BLaER1 treated with 17β-estradiol and CSF1 and Interleukin-3, amounts not matched to agents 10 nM and 100 nM (cell line): ENCODE measurements at regions not wholly inside any gene's neighbourhood (a gene's known extent, or its start where the extent isn't known, plus 50 kb on each side); places are given as distances from the start of the nearest gene placed in this dataset.
"Not testable (repeated sequence)": the region's sequence is repeated elsewhere in the genome, so short reads cannot be mapped to it uniquely, and the experiment has no call there.

Experiments used
- H3K27ac ChIP-seq, 11 experiments: shearing (Covaris generic); formaldehyde crosslinking; 2 replicates each; pipeline ENCODE4 v1.8.1; 2022
- H3K27me3 ChIP-seq, 11 experiments: shearing (Covaris generic); formaldehyde crosslinking; 2 replicates each; pipeline ENCODE4 v1.8.1; 2022
- H3K36me3 ChIP-seq, 11 experiments: shearing (Covaris generic); formaldehyde crosslinking; 2 replicates each; pipeline ENCODE4 v1.8.1; 2022
- H3K4me1 ChIP-seq, 10 experiments: shearing (Covaris generic); formaldehyde crosslinking; 2 replicates each; pipeline ENCODE4 v1.8.1; 2022
- H3K4me2 ChIP-seq, 11 experiments: shearing (Covaris generic); formaldehyde crosslinking; 2 replicates each; pipeline ENCODE4 v1.8.1; 2022
- H3K4me3 ChIP-seq, 10 experiments: shearing (Covaris generic); formaldehyde crosslinking; 2 replicates each; pipeline ENCODE4 v1.8.1; 2022
- H3K9ac ChIP-seq, 11 experiments: shearing (Covaris generic); formaldehyde crosslinking; 2 replicates each; pipeline ENCODE4 v1.8.1; 2022
- H3K9me3 ChIP-seq, 11 experiments: shearing (Covaris generic); formaldehyde crosslinking; replicated peaks in 1 of 11; 2 replicates each; pipeline ENCODE4 v1.8.1; 2022
- H4K20me1 ChIP-seq, 11 experiments: shearing (Covaris generic); formaldehyde crosslinking; 2 replicates each; pipeline ENCODE4 v1.8.1; 2022
- Cebpa-rat ChIP-seq, 11 experiments: shearing (Covaris generic); IDR thresholded peaks; 2 replicates each; pipeline ENCODE4 v1.8.1; 2022

DNA sequence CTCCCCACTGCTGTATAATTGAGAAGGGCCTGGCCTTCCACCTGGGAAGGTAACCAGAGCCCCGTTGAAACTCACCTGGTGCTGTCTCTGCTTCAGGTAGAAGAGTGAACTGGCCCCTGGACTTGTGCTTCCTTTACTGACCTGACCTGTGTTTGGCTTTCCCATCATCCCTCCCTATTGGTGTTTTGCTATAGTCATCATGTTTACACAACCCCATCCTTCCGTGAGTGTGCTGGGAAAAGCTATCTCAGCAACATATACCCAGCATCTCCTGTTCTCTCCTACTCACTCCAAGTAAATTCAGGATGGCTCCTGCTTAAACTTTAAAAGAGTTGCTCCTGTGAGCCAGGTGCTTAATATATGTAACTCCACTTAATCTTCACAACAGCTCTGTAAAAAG is 77.2 kb upstream of the TSC22D2 start:
- H3K27ac ChIP-seq = no peak overlapping the region
- no peaks in the 10 kb centered on the region; a peak in 1 of 22 replicates for H3K9me3 ChIP-seq
- H3K4me3 ChIP-seq = no peak overlapping the region
- no peaks in the 10 kb centered on the region for H4K20me1 ChIP-seq
- H3K9ac ChIP-seq = no peak overlapping the region
- no peak overlapping the region for H3K4me2 ChIP-seq
- H3K36me3 ChIP-seq = no peaks in the 10 kb centered on the region
- no peak for TF ChIP-seq Cebpa-rat (IDR thresholded peaks at IDR 0.05)
- no peaks in the 10 kb centered on the region for H3K27me3 ChIP-seq
- no peaks in the 10 kb centered on the region for H3K4me1 ChIP-seq

DNA sequence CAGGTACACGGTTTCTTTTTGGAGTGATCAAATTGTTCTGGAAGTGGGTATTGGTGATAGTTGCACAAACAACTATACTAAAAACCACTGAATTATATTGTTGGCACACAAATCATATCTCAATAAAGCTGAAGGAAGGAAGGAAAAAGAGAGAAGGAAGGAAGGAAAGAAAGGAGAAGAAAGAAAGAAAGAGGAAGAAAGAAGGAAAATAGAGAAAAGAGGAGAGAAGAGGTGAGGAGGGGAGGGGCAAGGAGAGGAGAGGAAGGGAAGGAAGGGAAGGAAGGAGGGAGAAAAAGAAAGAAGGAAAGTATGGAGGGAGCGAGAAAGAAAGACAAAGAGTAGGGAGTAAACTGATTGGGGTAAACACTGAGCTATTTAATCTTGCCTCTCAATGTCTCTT is 77.9 kb upstream of the TSC22D2 start:
- Histone ChIP-seq H3K27me3 (no peaks in the 10 kb centered on the region), H3K27ac (no peak overlapping the region), H4K20me1 (no peaks in the 10 kb centered on the region), H3K36me3 (no peaks in the 10 kb centered on the region), H3K9me3 (no peaks in the 10 kb centered on the region; a peak in 1 of 22 replicates), H3K4me3 (no peak overlapping the region), H3K9ac (no peak overlapping the region), H3K4me1 (no peaks in the 10 kb centered on the region), H3K4me2 (no peak overlapping the region)
- no peak for TF ChIP-seq Cebpa-rat (IDR thresholded peaks at IDR 0.05)

DNA sequence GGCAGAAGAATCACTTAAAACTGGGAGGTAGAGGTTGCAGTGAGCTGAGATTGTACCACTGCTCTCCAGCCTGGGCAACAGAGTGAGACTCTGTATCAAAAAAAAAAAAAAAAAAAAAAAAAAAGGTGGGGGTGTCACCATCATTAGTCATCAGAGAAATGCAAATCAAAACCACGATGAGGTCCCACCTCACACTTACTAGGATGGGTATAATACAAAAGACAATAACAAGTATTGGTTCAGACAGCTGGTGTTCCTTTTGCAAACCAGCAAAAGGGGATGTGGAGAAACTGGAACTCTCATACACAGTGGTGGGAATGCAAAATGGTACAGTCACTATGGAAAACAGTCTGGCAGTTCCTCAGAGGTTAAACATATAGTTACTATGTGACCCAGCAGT is 78.7 kb upstream of the TSC22D2 start:
- TF ChIP-seq Cebpa-rat (IDR thresholded peaks at IDR 0.05) = no peak
- Histone ChIP-seq H3K27ac (no peak overlapping the region), H3K9me3 (no peaks in the 10 kb centered on the region; a peak in 1 of 22 replicates), H3K9ac (no peak overlapping the region), H3K36me3 (no peaks in the 10 kb centered on the region), H3K4me3 (no peak overlapping the region), H4K20me1 (no peaks in the 10 kb centered on the region), H3K4me1 (no peaks in the 10 kb centered on the region), H3K27me3 (no peaks in the 10 kb centered on the region), H3K4me2 (no peak overlapping the region)

DNA sequence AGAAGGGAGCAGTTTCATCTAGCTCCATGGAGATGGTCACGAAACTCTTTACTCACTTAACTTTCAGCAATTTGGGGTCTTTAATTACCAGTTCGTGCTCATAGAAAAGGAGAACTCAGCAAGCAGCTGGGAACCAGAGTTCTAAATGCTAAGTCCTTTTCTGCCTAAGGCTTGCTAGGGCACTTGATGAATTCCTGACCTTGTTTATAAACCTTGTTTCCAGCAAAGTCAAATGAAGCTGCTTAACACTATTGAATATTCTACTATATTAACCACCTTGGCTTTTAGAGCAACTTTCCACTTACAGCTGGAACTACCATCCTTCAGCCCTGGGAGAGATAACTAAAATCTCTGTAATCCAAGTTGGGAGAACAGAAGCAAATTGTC is 79.5 kb upstream of the TSC22D2 start:
- H3K4me3 ChIP-seq = no peak overlapping the region
- no peak for TF ChIP-seq Cebpa-rat (IDR thresholded peaks at IDR 0.05)
- H3K9me3 ChIP-seq = no peaks in the 10 kb centered on the region; a peak in 1 of 22 replicates
- H3K27me3 ChIP-seq = no peaks in the 10 kb centered on the region
- H3K36me3 ChIP-seq = no peaks in the 10 kb centered on the region
- no peaks in the 10 kb centered on the region for H4K20me1 ChIP-seq
- no peak overlapping the region for H3K27ac ChIP-seq
- no peak overlapping the region for H3K4me2 ChIP-seq
- H3K9ac ChIP-seq = no peak overlapping the region
- no peaks in the 10 kb centered on the region for H3K4me1 ChIP-seq

DNA sequence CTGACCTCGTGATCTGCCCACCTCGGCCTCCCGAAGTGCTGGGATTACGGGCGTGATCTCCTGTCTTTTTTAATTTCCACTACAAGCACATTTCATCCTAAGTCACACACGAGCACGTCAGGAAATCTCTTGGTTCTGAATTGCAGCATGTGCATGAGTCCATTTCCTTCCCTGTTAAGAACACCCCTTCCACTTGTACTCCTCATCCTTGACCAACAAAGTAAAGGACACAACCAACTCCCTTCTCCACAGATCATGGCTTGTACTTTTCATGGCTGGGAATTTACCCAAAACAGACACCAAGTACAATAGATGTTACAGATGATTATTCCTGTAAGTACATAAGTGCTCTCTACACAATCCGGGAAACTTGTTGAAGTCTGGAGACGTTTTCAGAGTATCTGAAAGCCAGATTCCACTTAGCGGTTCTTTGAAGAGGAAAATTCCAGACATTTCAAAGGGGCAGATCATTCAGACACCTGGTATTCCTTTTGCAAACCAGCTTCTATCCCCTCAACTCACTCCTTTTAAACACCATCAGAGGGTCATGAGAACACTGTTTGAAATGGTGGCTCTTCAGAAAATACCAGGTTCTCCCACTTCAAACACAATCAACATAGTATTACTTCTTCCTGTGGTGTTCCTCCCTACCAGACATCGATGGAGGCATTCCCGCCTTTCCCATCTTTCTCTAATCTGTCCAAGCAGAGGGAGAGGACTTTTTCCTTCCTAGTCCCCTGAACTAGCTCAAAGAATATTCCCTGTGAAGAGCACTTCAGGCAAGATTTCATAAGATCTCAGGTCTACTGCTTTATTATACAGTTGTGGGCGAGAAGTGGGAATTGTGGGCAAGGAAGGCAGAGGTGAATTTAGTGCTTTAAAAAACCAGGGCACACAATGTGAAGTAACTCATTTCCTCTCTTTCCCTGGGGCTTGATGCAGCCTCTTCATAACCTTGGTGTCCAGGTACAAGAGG is 80.1 kb upstream of the TSC22D2 start:
- Histone ChIP-seq H3K27me3 (no peaks in the 10 kb centered on the region), H3K9me3 (peaks cover 0 to 3% (median 2%) of the 10 kb centered on the region in 11 experiments; a peak in 7 of 22 replicates), H3K9ac (no peak overlapping the region), H3K4me3 (no peak overlapping the region), H3K27ac (no peak overlapping the region), H3K4me1 (no peaks in the 10 kb centered on the region), H4K20me1 (no peaks in the 10 kb centered on the region), H3K4me2 (no peak overlapping the region), H3K36me3 (no peaks in the 10 kb centered on the region)
- TF ChIP-seq Cebpa-rat (IDR thresholded peaks at IDR 0.05) = no peak

DNA sequence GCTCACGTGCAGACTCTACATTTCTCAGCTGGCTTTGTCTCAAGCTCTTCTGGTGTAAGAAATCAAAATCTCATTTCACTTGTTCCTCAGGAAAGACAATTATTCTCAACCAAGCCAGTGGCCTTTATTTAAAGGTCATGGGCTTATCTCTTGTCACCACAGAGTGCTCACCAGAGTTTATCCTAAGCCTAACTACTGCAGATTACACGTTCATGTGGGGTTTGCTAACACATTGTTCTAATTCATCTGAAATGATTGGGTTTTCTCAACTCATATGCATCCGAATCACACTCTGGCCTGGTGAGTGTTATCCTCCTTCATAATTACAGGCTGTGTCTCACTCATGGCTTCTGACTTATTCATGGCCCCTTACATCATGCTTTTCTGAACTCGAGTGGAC is 83.3 kb upstream of the TSC22D2 start:
- Histone ChIP-seq H4K20me1 (no peaks in the 10 kb centered on the region), H3K36me3 (no peaks in the 10 kb centered on the region), H3K9ac (no peak overlapping the region), H3K27me3 (no peaks in the 10 kb centered on the region), H3K4me3 (no peak overlapping the region), H3K4me1 (no peaks in the 10 kb centered on the region), H3K27ac (no peak overlapping the region), H3K4me2 (no peak overlapping the region), H3K9me3 (peaks cover 0 to 7% (median 4%) of the 10 kb centered on the region in 11 experiments; a peak in 6 of 22 replicates)
- TF ChIP-seq Cebpa-rat (IDR thresholded peaks at IDR 0.05) = no peak

DNA sequence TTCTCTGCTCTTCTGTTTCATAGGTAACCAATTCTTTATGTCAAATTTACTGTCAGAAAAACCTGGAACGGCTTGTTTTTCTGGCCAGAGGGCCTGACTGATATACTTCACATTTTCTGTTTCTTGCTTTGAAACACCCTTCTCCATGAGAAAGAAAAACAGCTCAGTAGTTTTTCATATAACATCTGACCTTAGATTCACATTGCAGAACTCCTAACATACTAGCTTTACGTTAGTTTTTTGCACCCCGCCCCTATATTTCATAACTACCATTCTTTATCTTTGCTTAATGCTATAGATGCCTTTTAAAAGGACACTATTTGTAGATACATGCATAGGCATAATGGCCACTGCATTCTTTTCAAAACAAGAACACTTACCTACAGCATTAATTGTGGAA is 83.9 kb upstream of the TSC22D2 start:
- Histone ChIP-seq H3K4me1 (no peaks in the 10 kb centered on the region), H3K27ac (no peak overlapping the region), H3K27me3 (no peaks in the 10 kb centered on the region), H3K4me3 (no peak overlapping the region), H3K9me3 (peaks cover 0 to 7% (median 4%) of the 10 kb centered on the region in 11 experiments; a peak in 6 of 22 replicates), H4K20me1 (no peaks in the 10 kb centered on the region), H3K36me3 (no peaks in the 10 kb centered on the region), H3K4me2 (no peak overlapping the region), H3K9ac (no peak overlapping the region)
- no peak for TF ChIP-seq Cebpa-rat (IDR thresholded peaks at IDR 0.05)

DNA sequence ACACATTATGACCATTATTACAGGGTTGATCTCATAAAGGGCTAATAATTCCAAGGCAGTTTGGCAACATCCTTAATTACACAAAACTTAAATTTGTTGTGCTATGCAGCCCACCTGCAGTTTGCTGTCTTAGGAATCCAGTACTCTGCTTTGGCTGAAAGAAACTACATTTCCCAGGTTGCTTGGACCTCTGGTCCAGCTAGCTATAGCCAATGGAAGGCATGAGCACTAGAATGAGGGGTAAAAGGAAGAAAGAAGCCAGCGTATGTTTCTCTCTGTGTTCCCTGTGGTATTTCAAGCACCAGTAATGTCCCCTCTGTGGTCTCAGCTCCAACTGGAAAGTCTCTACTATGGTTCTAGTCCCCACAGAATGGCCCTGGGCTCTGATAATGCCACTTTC is 84.3 kb upstream of the TSC22D2 start:
- H3K9me3 ChIP-seq = peaks cover 0 to 7% (median 4%) of the 10 kb centered on the region in 11 experiments; a peak in 6 of 22 replicates
- H4K20me1 ChIP-seq = no peaks in the 10 kb centered on the region
- no peak overlapping the region for H3K27ac ChIP-seq
- no peak overlapping the region for H3K4me3 ChIP-seq
- no peaks in the 10 kb centered on the region for H3K4me1 ChIP-seq
- H3K27me3 ChIP-seq = no peaks in the 10 kb centered on the region
- no peak for TF ChIP-seq Cebpa-rat (IDR thresholded peaks at IDR 0.05)
- no peaks in the 10 kb centered on the region for H3K36me3 ChIP-seq
- no peak overlapping the region for H3K4me2 ChIP-seq
- no peak overlapping the region for H3K9ac ChIP-seq

DNA sequence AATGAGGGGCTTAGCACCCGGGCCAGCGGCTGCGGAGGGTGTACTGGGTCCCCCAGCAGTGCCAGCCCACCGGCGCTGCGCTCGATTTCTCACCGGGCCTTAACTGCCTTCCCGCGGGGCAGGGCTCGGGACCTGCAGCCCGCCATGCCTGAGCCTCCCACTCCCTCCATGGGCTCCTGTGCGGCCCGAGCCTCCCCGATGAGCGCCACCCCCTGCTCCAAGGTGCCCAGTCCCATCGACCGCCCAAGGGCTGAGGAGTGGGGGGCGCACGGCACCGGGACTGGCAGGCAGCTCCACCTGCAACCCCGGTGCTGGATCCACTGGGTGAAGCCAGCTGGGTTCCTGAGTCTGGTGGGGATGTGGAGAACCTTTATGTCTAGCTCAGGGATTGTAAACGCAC is 85.0 kb upstream of the TSC22D2 start:
- not testable (repeated sequence) for H3K27me3 ChIP-seq, H3K9ac ChIP-seq

DNA sequence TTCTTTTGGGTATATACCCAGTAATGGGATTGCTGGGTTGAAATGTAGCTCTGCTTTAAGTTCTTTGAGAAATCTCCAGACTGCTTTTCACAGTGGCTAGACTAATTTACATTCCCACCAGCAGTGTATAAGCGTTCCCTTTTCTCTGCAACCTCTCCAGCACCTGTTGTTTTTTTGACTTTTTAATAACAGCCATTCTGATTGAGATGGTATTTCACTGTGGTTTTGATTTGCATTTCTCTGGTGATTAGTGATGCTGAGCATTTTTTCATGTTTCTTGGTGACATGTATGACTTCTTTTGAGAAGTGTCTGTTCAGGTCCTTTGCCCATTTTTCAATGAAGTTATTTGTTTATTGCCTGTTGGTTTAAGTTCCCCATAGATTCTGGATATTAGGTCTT is 87.1 kb upstream of the TSC22D2 start:
- not testable (repeated sequence) for H3K9ac ChIP-seq, H3K4me3 ChIP-seq, H3K27me3 ChIP-seq, H3K9me3 ChIP-seq, H3K27ac ChIP-seq, H3K36me3 ChIP-seq, H4K20me1 ChIP-seq, H3K4me1 ChIP-seq, H3K4me2 ChIP-seq

More for the DNA sequence above, 85.0 kb upstream of the TSC22D2 start:
- not testable (repeated sequence) for H3K4me1 ChIP-seq, H3K4me2 ChIP-seq, H4K20me1 ChIP-seq, H3K9me3 ChIP-seq, H3K4me3 ChIP-seq, H3K36me3 ChIP-seq, H3K27ac ChIP-seq
